ENCODE measurements at regions not wholly inside any gene's neighbourhood (a gene's known extent, or its start where the extent isn't known, plus 50 kb on each side); places are given as distances from the start of the nearest gene placed in this dataset.

DNA sequence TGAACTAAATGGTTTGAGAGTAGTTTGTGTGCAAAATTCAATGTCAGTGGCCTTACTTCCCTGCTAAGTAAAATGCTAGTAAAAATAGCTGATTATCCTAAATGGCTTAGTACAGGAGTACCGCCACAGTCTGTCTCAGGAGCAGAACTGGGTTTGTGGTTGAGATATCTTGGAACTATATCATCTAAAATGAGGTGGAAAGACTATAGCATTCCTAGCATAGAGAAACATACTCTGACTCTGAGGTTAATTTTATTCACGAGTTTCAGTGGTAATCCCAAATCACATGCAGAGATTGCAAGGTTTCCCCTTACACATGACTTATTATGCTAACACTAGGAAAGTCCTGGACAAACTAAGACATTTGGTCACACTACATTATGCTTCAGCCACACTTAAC, 70.4 kb downstream of the OR13H1 start:
- DNase-seq (ENCODE audit: low spot score) (no peak), ATAC-seq (no peak), FAIRE-seq (no peak)
- H3K79me2 ChIP-seq (ENCODE audit: insufficient read depth, low read length) = no peaks in the 10 kb centered on the region
- TF ChIP-seq ZNF83 (CRISPR knock-in tag; IDR thresholded peaks at IDR 0.05; ENCODE audit: borderline replicate concordance) = no peak
- no peak for TF ChIP-seq ZNF101 (CRISPR knock-in tag; IDR thresholded peaks at IDR 0.05; ENCODE audit: borderline replicate concordance, low read depth)
- TF ChIP-seq ZSCAN22 (CRISPR knock-in tag; IDR thresholded peaks at IDR 0.05) = no peak
- no peak for TF ChIP-seq CHCHD3 (CRISPR knock-in tag; IDR thresholded peaks at IDR 0.05)
- H4K20me1 ChIP-seq (ENCODE audit: insufficient read depth, low read length) = no peaks in the 10 kb centered on the region
- intact Hi-C loops (cut with micrococcal nuclease; ENCODE audit: unreplicated experiment) = no loop called here
- ChIA-PET CTCF (ENCODE audit: low intra/inter-chr PET ratio, low total read pairs) (no interaction called here), POLR2A (no interaction called here)
- H3K27ac ChIP-seq (ENCODE audit: extremely low read length, insufficient read depth, low read length) = no peak overlapping the region
- H3K9me3 ChIP-seq (ENCODE audit: low read length) = no peaks in the 10 kb centered on the region
- H3K4me1 ChIP-seq (ENCODE audit: insufficient read depth, low read length) = no peaks in the 10 kb centered on the region
- no peaks in the 10 kb centered on the region for H3K36me3 ChIP-seq (replicated peaks in 1 of 2; ENCODE audit: control insufficient read depth in 1 of 2, insufficient read depth in 2 of 2, low read length in 2 of 2)
- H3K27me3 ChIP-seq (ENCODE audit: control insufficient read depth in 1 of 2, insufficient read depth in 2 of 2, low read length in 2 of 2) = no peaks in the 10 kb centered on the region
- H3K9ac ChIP-seq (ENCODE audit: insufficient read depth, low read depth, low read length) = no peak overlapping the region
- 0% methylated on average over 2 of the region's 2 CpGs for WGBS (ENCODE audit: low lambda C conversion rate)
- no peak overlapping the region for H3K4me3 ChIP-seq (replicated peaks in 1 of 3; ENCODE audit: insufficient read depth in 1 of 3, low read depth in 2 of 3, low read length in 3 of 3)
- no peak overlapping the region for H2AFZ ChIP-seq (ENCODE audit: low read length)
- H3K4me2 ChIP-seq (ENCODE audit: low read depth, low read length) = no peak overlapping the region
- in situ Hi-C loops (cut with HindIII; ENCODE audit: extremely low pct_ligation_motif_present, low pct_unique_long_range_greater_than_20kb) = no loop called here
- BruUV-seq (replicated peaks) = no TSS peak

DNA sequence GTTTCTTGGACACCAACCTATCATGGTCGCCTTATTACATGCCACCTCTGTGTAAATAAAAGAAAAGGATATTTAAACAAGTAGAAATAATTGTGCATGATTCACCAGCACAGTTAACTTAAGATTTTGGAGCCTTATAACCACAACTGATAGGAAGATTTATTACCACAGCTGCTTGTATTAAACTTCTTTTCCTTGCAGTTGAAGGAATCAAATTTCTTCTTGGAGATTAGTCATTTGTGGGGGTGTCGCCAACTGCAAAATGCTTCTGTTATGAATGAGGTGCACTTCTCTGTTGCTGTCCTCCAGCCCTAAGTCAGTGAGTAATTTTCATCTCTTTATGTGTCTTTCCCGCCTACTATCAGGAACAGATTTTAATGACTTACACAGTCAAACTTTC, 73.3 kb downstream of the OR13H1 start:
- H3K27me3 ChIP-seq (ENCODE audit: control insufficient read depth in 1 of 2, insufficient read depth in 2 of 2, low read length in 2 of 2) = no peaks in the 10 kb centered on the region
- no peaks in the 10 kb centered on the region for H3K79me2 ChIP-seq (ENCODE audit: insufficient read depth, low read length)
- WGBS (ENCODE audit: low lambda C conversion rate) = 29% methylated on average over 3 of the region's 3 CpGs
- intact Hi-C loops (cut with micrococcal nuclease; ENCODE audit: unreplicated experiment) = no loop called here
- no peak overlapping the region for H2AFZ ChIP-seq (ENCODE audit: low read length)
- no peaks in the 10 kb centered on the region for H4K20me1 ChIP-seq (ENCODE audit: insufficient read depth, low read length)
- TF ChIP-seq CENPT (CRISPR knock-in tag; IDR thresholded peaks at IDR 0.05; ENCODE audit: low read depth) = no peak
- no peak for TF ChIP-seq KMT2B (CRISPR knock-in tag; IDR thresholded peaks at IDR 0.05)
- no peak for TF ChIP-seq KMT2A (CRISPR knock-in tag; IDR thresholded peaks at IDR 0.05)
- TF ChIP-seq SMAD1 (CRISPR knock-in tag; IDR thresholded peaks at IDR 0.05; ENCODE audit: borderline replicate concordance, low read depth) = no peak
- no peak for TF ChIP-seq ZNF30 (CRISPR knock-in tag; IDR thresholded peaks at IDR 0.05)
- H3K36me3 ChIP-seq (replicated peaks in 1 of 2; ENCODE audit: control insufficient read depth in 1 of 2, insufficient read depth in 2 of 2, low read length in 2 of 2) = no peaks in the 10 kb centered on the region
- no peaks in the 10 kb centered on the region for H3K4me1 ChIP-seq (ENCODE audit: insufficient read depth, low read length)
- ChIA-PET POLR2A (no interaction called here), CTCF (ENCODE audit: low intra/inter-chr PET ratio, low total read pairs) (no interaction called here)
- in situ Hi-C loops (cut with HindIII; ENCODE audit: extremely low pct_ligation_motif_present, low pct_unique_long_range_greater_than_20kb) = no loop called here
- H3K4me3 ChIP-seq (replicated peaks in 1 of 3; ENCODE audit: insufficient read depth in 1 of 3, low read depth in 2 of 3, low read length in 3 of 3) = no peak overlapping the region
- FAIRE-seq (no peak), DNase-seq (ENCODE audit: low spot score) (no peak), ATAC-seq (no peak)
- H3K9ac ChIP-seq (ENCODE audit: insufficient read depth, low read depth, low read length) = no peak overlapping the region
- no peaks in the 10 kb centered on the region for H3K9me3 ChIP-seq (ENCODE audit: low read length)
- no TSS peak for BruUV-seq (replicated peaks)
- no peak overlapping the region for H3K4me2 ChIP-seq (ENCODE audit: low read depth, low read length)
- no peak overlapping the region for H3K27ac ChIP-seq (ENCODE audit: extremely low read length, insufficient read depth, low read length)

Measured in HepG2 (cell line).